Spleen (tissue), 7 donors: ENCODE measurements at regions not wholly inside any gene's neighbourhood (a gene's known extent, or its start where the extent isn't known, plus 50 kb on each side); places are given as distances from the start of the nearest gene placed in this dataset.

ENCODE experiments used
- CTCF ChIP-seq, 11 experiments: fragments of 200-600 bp in 7 of 11; fragments of 450-650 bp in 4 of 11; sonication (generic) in 4 of 11; IDR thresholded peaks in 8 of 11; conservative IDR thresholded peaks in 3 of 11; 1 replicate in 7 of 11; 2 replicates in 4 of 11; pipeline versions ENCODE4 v1.4.0 to v1.8.0; 2016 to 2021; ENCODE audit warnings: antibody characterized with exemption in 11 of 11, inconsistent platforms in 4 of 11, mild to moderate bottlenecking in 1 of 11
- POLR2A ChIP-seq, 3 donors: fragments of 450-650 bp; IDR thresholded peaks; one replicate each; pipeline ENCODE4 v1.5.1; 2017; ENCODE audit warnings: antibody characterized with exemption in 3 of 3, mild to moderate bottlenecking in 1 of 3
- POLR2AphosphoS5 ChIP-seq, 3 donors: sonication (generic); formaldehyde crosslinking; IDR thresholded peaks; one replicate each; pipeline ENCODE4 v1.5.1; 2017; ENCODE audit warnings: antibody characterized with exemption in 3 of 3
- donor health status: DM: no; HTN: no; CAD: no; lungs with moderate emphysema.
- donor health status: DM: no; HTN: no; CAD: no.
- donor health status: DM: no; HTN: no; CAD: no.

GRCh38 chr15:83372434-83372891 is 74.7 kb upstream of the SH3GL3 start:
- TF ChIP-seq POLR2A (IDR thresholded peaks at IDR 0.05) (no peak), CTCF (IDR thresholded peaks at IDR 0.05 in 8 of 11, conservative IDR thresholded peaks at IDR 0.05 in 3 of 11) (no peak), POLR2AphosphoS5 (IDR thresholded peaks at IDR 0.05) (no peak)
